ENCODE measurements at regions not wholly inside any gene's neighbourhood (a gene's known extent, or its start where the extent isn't known, plus 50 kb on each side); places are given as distances from the start of the nearest gene placed in this dataset.

DNA sequence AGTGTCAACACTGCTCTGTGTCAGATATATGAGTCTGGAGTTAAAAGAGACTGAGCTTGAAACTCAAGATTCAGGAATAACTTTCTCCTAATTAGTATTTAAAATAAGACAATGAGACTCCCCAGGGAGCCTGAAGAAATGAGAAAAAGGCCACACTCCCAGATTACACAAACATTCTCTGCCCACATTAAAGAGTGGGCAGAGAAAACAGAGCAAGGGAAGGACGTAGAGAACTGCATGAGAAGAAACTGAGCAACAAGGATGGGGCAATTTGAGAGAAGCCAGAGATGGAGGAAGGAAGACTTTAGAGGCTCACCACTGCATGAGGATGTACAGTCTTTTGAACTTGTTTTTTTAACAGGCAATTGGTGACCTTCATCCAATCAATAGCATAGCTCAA, 438.2 kb downstream of the TDRD15 start:
- Histone ChIP-seq H3K27me3 (ENCODE audit: control insufficient read depth, insufficient read depth, low read length) (no peaks in the 10 kb centered on the region), H3K9ac (ENCODE audit: low read depth, low read length) (no peak overlapping the region), H3K4me3 (ENCODE audit: low read depth, low read length) (no peak overlapping the region), H3K9me3 (ENCODE audit: control insufficient read depth, insufficient read depth, low read length) (no peaks in the 10 kb centered on the region), H3K36me3 (ENCODE audit: control insufficient read depth, insufficient read depth, low read length) (no peaks in the 10 kb centered on the region), H3K4me1 (ENCODE audit: control insufficient read depth, insufficient read depth, low read length) (no peaks in the 10 kb centered on the region), H3K27ac (ENCODE audit: low read depth, low read length) (no peak overlapping the region)

DNA sequence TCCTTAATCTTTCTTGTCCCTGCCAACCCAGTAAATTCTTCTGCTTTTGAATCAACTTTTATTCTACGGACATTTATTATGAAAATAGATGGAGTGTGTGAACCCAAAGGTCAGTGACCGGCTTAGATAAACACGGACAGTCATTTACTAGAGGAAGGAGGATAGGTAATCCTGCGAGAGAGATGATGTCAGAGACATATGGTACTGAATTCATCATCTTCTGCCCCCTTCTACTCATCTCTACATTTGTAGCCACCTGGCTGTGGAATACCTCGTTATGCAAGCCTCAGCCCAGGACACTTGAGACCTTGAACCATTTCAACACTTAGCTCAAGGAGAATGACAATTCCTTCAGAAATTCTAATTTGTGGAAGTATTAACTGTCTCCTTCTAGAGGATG, 443.6 kb downstream of the TDRD15 start:
- H3K9me3 ChIP-seq (ENCODE audit: control insufficient read depth, insufficient read depth, low read length), result no peaks in the 10 kb centered on the region
- H3K27ac ChIP-seq (ENCODE audit: low read depth, low read length), result no peak overlapping the region
- no peaks in the 10 kb centered on the region for H3K36me3 ChIP-seq (ENCODE audit: control insufficient read depth, insufficient read depth, low read length)
- H3K9ac ChIP-seq (ENCODE audit: low read depth, low read length), result no peak overlapping the region
- no peak overlapping the region for H3K4me3 ChIP-seq (ENCODE audit: low read depth, low read length)
- no peaks in the 10 kb centered on the region for H3K27me3 ChIP-seq (ENCODE audit: control insufficient read depth, insufficient read depth, low read length)
- peaks cover 10% of the 10 kb centered on the region for H3K4me1 ChIP-seq (ENCODE audit: control insufficient read depth, insufficient read depth, low read length)

DNA sequence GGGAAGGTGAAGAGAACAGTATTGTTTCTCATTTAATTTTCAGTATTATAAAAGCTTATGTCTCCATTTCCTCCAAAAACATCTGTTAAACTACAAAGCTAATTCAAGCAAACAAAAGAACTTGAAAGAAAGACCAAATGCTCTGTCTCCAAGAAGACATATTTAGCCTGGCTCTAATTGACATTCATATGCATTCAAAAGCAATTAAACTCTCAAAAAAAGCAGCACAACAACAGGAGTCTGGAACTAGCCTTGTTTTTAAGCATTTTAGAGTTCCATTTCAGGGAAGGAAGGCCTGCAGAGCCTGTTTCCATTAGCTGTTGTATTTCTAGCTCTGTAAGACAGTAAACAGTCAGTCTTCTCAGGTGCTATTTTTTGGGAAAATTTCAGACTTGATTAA, 447.9 kb downstream of the TDRD15 start:
- Histone ChIP-seq H3K36me3 (ENCODE audit: control insufficient read depth, insufficient read depth, low read length) (no peaks in the 10 kb centered on the region), H3K4me3 (ENCODE audit: low read depth, low read length) (no peak overlapping the region), H3K27ac (ENCODE audit: low read depth, low read length) (no peak overlapping the region), H3K27me3 (ENCODE audit: control insufficient read depth, insufficient read depth, low read length) (no peaks in the 10 kb centered on the region), H3K9ac (ENCODE audit: low read depth, low read length) (no peak overlapping the region), H3K4me1 (ENCODE audit: control insufficient read depth, insufficient read depth, low read length) (peaks cover 10% of the 10 kb centered on the region), H3K9me3 (ENCODE audit: control insufficient read depth, insufficient read depth, low read length) (no peaks in the 10 kb centered on the region)

DNA sequence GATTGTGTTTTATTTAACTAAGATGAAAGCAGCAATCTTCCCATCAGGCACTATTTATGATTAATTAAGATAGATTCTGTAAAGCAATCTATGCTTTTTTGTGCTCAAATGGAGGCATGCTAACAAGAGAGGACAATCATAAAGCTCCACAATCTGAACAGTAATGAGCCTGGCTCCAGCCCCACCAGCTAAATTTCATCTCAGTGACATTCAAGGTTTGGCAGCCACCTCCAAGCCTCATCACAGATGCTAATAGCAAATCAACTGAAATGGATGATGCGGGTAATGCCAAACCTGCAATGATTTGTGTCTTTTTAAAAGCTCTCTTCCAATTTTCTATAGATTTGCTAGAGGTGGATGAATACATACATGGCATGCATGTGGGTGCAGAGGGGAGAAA, 456.6 kb downstream of the TDRD15 start:
- no peak overlapping the region for H3K27ac ChIP-seq (ENCODE audit: low read depth, low read length)
- H3K9ac ChIP-seq (ENCODE audit: low read depth, low read length), result no peak overlapping the region
- H3K9me3 ChIP-seq (ENCODE audit: control insufficient read depth, insufficient read depth, low read length), result no peaks in the 10 kb centered on the region
- H3K36me3 ChIP-seq (ENCODE audit: control insufficient read depth, insufficient read depth, low read length), result no peaks in the 10 kb centered on the region
- no peak overlapping the region for H3K4me3 ChIP-seq (ENCODE audit: low read depth, low read length)
- peaks cover 3% of the 10 kb centered on the region for H3K4me1 ChIP-seq (ENCODE audit: control insufficient read depth, insufficient read depth, low read length)
- no peaks in the 10 kb centered on the region for H3K27me3 ChIP-seq (ENCODE audit: control insufficient read depth, insufficient read depth, low read length)

DNA sequence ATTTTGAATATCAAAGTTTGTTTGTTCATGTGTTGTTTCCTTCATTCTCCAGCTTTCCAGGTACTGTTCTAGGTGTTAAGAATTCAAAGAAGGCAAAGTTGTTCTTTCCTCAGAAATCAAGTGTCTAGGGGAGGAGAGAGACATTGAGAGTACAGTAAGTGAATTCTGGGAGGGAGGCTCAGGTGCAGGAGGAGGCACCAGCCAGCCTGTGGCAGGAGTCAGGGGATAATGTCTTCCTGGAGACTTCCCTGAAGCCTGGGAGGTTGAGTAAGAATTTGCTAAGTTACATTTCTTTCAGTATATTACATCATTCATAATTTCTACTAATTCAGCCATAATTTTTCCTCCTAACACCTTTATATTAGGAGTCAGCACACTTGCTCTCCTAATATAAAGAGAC, 462.1 kb downstream of the TDRD15 start:
- Histone ChIP-seq H3K9ac (ENCODE audit: low read depth, low read length) (no peak overlapping the region), H3K4me1 (ENCODE audit: control insufficient read depth, insufficient read depth, low read length) (peaks cover 7% of the 10 kb centered on the region), H3K27ac (ENCODE audit: low read depth, low read length) (no peak overlapping the region)

DNA sequence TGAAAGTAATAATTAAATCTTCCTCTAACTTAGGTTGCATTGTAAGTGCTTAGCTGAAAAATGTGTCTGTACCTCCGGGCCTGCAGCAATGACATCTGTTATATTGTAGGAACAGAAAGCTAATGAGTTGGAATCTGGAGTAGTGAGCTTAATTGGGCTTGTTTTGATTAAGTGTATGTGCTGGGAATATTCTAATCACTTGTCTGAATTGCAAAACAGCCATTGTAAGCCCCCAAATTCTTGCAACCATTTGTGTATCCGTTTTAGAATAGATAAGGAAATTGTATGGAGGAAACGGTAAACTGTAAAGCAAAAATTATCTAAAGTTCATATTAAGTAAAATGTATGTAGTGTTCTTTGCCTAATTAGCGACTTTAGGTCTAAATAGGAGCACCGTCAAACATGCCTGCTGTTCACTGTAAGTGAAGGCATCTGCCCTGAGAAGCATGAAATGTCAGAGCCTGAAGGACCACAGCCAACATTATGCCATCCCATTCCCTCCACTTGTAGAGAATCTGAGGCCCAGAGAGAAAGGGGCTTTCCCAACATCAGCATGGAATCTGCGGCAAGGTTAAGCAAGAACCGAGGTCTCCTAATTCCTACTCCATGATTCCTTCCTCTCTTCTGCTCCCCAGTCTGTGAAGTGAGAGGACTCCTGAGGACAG, 466.4 kb downstream of the TDRD15 start:
- H3K4me3 ChIP-seq (ENCODE audit: low read depth, low read length), result no peak overlapping the region
- no peaks in the 10 kb centered on the region for H3K9me3 ChIP-seq (ENCODE audit: control insufficient read depth, insufficient read depth, low read length)
- H3K9ac ChIP-seq (ENCODE audit: low read depth, low read length), result no peak overlapping the region
- H3K4me1 ChIP-seq (ENCODE audit: control insufficient read depth, insufficient read depth, low read length), result peaks cover 7% of the 10 kb centered on the region
- H3K27me3 ChIP-seq (ENCODE audit: control insufficient read depth, insufficient read depth, low read length), result no peaks in the 10 kb centered on the region
- H3K36me3 ChIP-seq (ENCODE audit: control insufficient read depth, insufficient read depth, low read length), result no peaks in the 10 kb centered on the region
- no peak overlapping the region for H3K27ac ChIP-seq (ENCODE audit: low read depth, low read length)

More for the DNA sequence above, 462.1 kb downstream of the TDRD15 start:
- Histone ChIP-seq H3K36me3 (ENCODE audit: control insufficient read depth, insufficient read depth, low read length) (no peaks in the 10 kb centered on the region), H3K4me3 (ENCODE audit: low read depth, low read length) (no peak overlapping the region), H3K9me3 (ENCODE audit: control insufficient read depth, insufficient read depth, low read length) (no peaks in the 10 kb centered on the region), H3K27me3 (ENCODE audit: control insufficient read depth, insufficient read depth, low read length) (no peaks in the 10 kb centered on the region)

DNA sequence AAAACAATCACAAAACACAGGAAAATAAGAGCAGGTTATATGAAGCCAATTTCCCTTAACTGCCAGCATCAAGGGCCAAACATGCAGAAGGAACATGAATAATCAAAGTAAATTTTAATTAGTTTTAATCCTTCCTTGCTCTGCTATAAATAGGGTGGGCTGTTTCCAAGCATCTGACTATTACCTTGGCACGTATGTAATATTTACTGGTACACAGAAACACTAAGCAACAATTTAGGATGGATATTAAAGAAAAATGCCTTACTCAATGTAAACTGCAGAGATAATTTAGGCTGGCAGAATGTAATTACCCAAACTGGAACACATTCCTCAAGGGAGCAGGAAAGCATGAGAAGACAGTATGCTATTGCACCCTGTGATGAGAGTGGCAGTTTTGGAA, 468.2 kb downstream of the TDRD15 start:
- Histone ChIP-seq H3K36me3 (ENCODE audit: control insufficient read depth, insufficient read depth, low read length) (no peaks in the 10 kb centered on the region), H3K4me3 (ENCODE audit: low read depth, low read length) (no peak overlapping the region), H3K9ac (ENCODE audit: low read depth, low read length) (no peak overlapping the region), H3K4me1 (ENCODE audit: control insufficient read depth, insufficient read depth, low read length) (no peaks in the 10 kb centered on the region), H3K27me3 (ENCODE audit: control insufficient read depth, insufficient read depth, low read length) (no peaks in the 10 kb centered on the region), H3K9me3 (ENCODE audit: control insufficient read depth, insufficient read depth, low read length) (no peaks in the 10 kb centered on the region), H3K27ac (ENCODE audit: low read depth, low read length) (no peak overlapping the region)

DNA sequence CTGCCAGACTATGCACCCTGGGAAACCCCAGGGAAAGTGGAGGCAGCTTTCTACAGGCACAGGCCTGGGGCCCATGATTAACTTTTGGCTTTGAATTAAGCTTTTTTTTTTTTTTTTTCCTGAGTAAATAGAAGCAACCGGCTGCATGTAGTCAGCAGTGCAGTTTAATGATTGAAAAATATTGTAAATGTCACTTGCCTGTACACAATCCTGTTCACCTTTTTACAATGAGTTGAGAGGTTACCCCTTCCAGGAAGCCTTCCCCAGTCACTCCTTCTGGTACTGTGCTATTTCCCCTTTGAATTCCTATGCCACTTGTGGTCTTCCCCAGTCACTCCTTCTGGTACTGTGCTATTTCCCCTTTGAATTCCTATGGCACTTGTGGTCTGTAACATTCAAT, 475.6 kb downstream of the TDRD15 start:
- Histone ChIP-seq H3K4me1 (ENCODE audit: control insufficient read depth, insufficient read depth, low read length) (no peaks in the 10 kb centered on the region), H3K4me3 (ENCODE audit: low read depth, low read length) (no peak overlapping the region), H3K27me3 (ENCODE audit: control insufficient read depth, insufficient read depth, low read length) (no peaks in the 10 kb centered on the region), H3K36me3 (ENCODE audit: control insufficient read depth, insufficient read depth, low read length) (no peaks in the 10 kb centered on the region), H3K27ac (ENCODE audit: low read depth, low read length) (no peak overlapping the region), H3K9ac (ENCODE audit: low read depth, low read length) (no peak overlapping the region), H3K9me3 (ENCODE audit: control insufficient read depth, insufficient read depth, low read length) (no peaks in the 10 kb centered on the region)

DNA sequence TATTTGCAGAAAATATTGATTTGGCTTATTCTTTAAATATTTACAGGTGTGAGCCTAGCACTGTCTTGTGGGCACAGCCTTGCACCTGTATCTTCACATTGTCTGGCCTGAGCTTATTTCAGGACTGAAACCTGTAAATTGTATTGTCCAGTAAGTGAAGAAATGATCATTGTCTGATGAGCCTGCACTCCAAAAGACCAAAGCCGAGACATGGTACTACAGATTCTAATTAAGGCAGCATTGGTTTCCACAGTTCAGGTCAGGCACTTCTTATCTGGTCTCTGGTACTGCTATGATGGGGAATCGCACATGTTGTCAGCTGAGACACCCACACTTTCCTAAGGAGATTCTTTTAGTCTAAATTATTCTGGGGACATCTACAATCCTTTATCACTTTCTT, 479.0 kb downstream of the TDRD15 start:
- Histone ChIP-seq H3K9ac (ENCODE audit: low read depth, low read length) (no peak overlapping the region), H3K9me3 (ENCODE audit: control insufficient read depth, insufficient read depth, low read length) (no peaks in the 10 kb centered on the region), H3K27me3 (ENCODE audit: control insufficient read depth, insufficient read depth, low read length) (no peaks in the 10 kb centered on the region), H3K27ac (ENCODE audit: low read depth, low read length) (no peak overlapping the region), H3K36me3 (ENCODE audit: control insufficient read depth, insufficient read depth, low read length) (no peaks in the 10 kb centered on the region), H3K4me1 (ENCODE audit: control insufficient read depth, insufficient read depth, low read length) (no peaks in the 10 kb centered on the region), H3K4me3 (ENCODE audit: low read depth, low read length) (no peak overlapping the region)

DNA sequence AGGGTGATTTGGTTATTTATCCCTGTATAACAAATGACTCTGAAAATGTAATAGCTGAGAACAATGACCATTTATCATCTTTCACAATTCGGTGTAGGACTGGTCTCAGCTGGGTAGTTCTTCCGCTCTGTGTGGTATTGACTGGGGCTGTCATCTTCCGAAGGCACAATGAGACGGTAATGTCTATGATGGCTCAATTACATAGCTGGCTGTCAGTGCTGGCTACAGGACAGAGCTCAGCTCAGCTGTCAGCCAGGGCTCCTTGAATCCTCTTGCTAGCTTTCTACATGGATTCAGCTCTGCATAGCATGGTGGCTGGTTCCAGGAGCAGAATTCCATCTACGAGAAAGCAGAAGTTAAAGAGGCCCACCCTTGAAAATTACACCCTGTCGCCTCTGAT, 483.8 kb downstream of the TDRD15 start:
- H3K4me1 ChIP-seq (ENCODE audit: control insufficient read depth, insufficient read depth, low read length), result no peaks in the 10 kb centered on the region
- H3K27me3 ChIP-seq (ENCODE audit: control insufficient read depth, insufficient read depth, low read length), result no peaks in the 10 kb centered on the region
- H3K9me3 ChIP-seq (ENCODE audit: control insufficient read depth, insufficient read depth, low read length), result no peaks in the 10 kb centered on the region
- H3K4me3 ChIP-seq (ENCODE audit: low read depth, low read length), result no peak overlapping the region
- H3K36me3 ChIP-seq (ENCODE audit: control insufficient read depth, insufficient read depth, low read length), result no peaks in the 10 kb centered on the region
- no peak overlapping the region for H3K27ac ChIP-seq (ENCODE audit: low read depth, low read length)
- no peak overlapping the region for H3K9ac ChIP-seq (ENCODE audit: low read depth, low read length)

DNA sequence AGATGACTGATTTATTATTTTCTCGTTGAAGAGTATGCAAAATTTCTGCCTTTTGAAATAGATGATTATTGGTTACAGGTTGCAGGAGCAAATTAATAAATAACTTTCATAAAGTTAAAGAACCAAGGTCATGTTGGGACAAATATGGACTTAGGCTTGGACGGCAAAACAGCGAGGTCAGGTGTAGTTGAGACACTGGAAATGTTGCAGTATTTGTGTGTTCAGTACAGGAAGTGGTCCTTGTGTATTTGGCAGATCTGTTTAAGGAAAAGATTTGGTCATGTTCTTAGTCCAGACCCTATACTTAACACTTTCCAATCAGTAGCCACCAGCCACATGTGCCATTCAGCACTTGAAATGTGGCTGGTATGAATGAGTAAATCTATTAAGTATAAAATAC, 486.5 kb downstream of the TDRD15 start:
- no peak overlapping the region for H3K4me3 ChIP-seq (ENCODE audit: low read depth, low read length)
- 0 out of 2 replicates have a peak, but pooled peaks cover 2% of the 10 kb centered on the region for H3K9me3 ChIP-seq (ENCODE audit: control insufficient read depth, insufficient read depth, low read length)
- H3K4me1 ChIP-seq (ENCODE audit: control insufficient read depth, insufficient read depth, low read length), result no peaks in the 10 kb centered on the region
- no peak overlapping the region for H3K27ac ChIP-seq (ENCODE audit: low read depth, low read length)
- no peaks in the 10 kb centered on the region for H3K27me3 ChIP-seq (ENCODE audit: control insufficient read depth, insufficient read depth, low read length)
- no peaks in the 10 kb centered on the region for H3K36me3 ChIP-seq (ENCODE audit: control insufficient read depth, insufficient read depth, low read length)
- H3K9ac ChIP-seq (ENCODE audit: low read depth, low read length), result no peak overlapping the region

Data from HUES48 (cell line).